Right ventricle myocardium inferior (tissue), 1 donor: ENCODE measurements at regions not wholly inside any gene's neighbourhood (a gene's known extent, or its start where the extent isn't known, plus 50 kb on each side); places are given as distances from the start of the nearest gene placed in this dataset.
A peak's percentile ranks its signal among the peaks of the same experiment; 100 is the strongest.

ENCODE experiments used
- ATAC-seq: fragments of 200-7000 bp; cut with Tn5 transposase; one replicate; pipeline ENCODE4 v1.9.1; 2020; ENCODE audit warnings: mild to moderate bottlenecking, moderate library complexity
- DNase-seq: peaks from one replicate; pipeline ENCODE4 v3.0.0; 2021; ENCODE audit errors: missing footprints
- intact Hi-C: fragments of 100-400 bp; cut with DNase I; formaldehyde crosslinking; loops from one replicate; pipeline ENCODE4 v1.11.0; 2022
- donor health status: DM: no; HTN: yes; CAD: no; lungs with severe emphysema.

DNA sequence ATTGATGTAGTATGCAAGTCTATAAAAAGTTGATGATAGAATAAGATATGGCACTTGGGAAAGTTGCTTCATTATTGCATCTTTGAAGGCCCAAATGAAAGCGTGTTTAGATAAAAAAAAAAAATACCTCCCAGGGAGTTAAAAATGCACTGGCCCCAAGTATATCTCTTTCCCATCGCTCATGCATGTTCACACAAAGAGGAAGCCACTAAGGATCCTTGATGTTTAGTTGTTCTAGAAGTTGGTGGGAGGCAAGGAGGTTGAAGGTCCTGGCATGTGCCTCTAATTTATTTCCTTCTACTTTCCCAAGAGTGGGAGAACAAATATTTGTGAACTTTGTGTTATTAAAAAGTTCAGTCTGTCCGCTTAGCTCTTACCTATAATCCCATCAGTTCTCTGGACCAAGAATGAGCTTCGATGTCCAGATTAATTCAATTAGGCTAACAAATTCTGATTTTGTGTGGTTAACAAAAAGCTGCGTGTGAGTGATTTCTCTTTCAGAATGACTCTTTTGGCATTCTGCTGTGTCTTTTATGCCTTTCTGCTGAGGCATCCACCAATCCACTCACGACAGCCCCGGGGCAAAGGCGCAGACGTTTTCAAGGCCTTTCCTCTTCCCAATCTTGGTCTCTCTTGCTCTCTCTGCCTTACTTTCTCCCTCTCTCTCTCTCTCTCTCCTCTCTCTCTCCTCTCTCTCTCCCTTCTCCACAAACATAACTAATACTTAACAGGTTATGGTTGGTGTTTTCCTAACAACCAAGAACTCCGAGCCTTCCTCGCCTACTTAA lies 135.1 kb upstream of the ERCC6L2 start:
- intact Hi-C loops: no loop called here
- DNase-seq (no peak), ATAC-seq (no peak)

DNA sequence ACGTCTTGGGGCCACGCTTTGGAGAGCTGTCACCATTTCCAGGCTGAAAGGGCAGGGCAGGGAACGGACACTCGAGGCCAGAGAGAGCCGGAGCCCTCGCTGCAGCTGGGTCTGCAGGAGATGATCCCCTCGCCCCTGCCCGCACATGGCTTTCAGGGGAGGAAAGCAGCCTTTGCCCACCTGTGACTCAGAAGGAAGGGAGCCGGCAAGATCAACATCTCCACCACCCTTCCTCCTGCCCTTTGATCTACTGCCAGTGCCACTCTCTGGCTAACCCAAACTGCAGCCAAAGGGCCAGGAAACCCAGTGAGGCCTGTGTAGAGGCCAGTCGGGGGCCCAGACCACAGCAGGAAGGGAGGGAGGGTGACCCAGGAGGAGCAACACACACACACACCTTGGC lies 137.1 kb upstream of the ERCC6L2 start:
- intact Hi-C loops: no loop called here
- ATAC-seq: no peak
- no peak for DNase-seq

DNA sequence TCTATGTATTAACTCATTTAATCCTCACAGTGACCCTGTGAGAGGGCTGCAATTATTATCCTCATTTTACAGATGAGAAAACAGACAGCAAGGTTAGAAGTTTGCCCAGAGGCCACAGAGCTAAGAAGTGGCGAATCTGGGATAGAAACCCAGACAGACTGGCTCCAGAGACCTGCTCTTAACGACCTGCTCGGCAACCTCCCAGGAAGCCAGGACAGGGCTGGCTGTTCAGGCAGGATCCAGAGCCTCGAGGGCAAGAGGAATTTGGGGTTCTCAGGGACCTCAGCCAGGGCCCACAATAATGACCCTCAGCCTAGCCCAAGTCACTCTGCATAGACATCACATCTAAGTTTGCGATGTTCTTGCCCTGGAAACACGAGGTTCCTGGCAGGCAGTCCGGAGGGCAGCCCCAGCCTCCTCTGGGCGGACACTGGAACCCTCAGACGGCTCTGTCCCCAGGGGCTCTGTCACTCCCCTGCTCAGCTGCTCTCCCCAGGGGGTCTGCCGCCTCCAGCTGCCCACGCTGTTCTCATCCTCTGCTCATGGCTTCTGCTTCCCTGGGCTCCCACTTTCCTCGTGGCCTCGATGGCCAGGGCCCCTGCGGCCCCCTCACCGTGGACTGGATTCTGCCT lies 138.5 kb upstream of the ERCC6L2 start:
- ATAC-seq (no peak), DNase-seq (no peak)
- intact Hi-C loops: no loop called here

DNA sequence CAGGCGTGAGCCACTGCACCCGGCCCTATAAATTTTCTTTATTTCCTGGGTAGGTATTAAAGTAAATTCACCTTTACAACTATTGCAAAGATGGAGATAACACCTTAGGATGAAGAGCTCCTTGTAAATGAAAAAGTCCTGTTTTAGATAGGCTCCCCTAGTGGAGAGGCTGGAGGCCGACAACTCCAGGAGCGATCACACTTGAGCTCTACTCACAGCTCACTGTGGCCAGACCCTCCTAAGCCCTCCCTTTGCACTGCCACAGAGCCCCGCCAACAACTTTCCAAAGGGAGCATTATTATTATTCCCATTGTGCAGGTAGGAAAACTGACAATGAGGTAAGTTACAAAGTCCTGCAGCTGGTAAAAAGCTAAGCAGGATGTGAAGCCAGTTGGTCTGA lies 139.1 kb upstream of the ERCC6L2 start:
- no peak for ATAC-seq
- no peak for DNase-seq
- intact Hi-C loops: no loop called here

DNA sequence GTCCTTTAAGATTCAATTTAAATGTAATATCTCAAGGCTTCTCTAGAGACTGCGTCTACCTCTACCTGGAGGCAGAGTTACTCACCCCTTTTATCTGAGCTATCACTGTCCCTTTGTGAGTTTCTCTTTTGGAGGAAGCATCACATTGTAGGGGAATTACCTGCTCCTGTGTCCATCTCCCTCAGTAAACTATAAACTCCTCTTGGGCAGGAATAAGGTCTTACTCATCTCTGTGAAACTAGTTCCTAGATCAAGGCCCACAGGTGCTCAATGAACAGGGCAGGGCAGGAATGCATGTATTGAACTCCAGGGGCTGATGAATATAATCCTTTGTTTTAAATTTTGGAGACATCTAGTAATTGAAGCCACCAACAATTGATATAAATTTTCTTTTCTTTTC lies 139.8 kb upstream of the ERCC6L2 start:
- intact Hi-C loops: no loop called here
- ATAC-seq (no peak), DNase-seq (no peak)

DNA sequence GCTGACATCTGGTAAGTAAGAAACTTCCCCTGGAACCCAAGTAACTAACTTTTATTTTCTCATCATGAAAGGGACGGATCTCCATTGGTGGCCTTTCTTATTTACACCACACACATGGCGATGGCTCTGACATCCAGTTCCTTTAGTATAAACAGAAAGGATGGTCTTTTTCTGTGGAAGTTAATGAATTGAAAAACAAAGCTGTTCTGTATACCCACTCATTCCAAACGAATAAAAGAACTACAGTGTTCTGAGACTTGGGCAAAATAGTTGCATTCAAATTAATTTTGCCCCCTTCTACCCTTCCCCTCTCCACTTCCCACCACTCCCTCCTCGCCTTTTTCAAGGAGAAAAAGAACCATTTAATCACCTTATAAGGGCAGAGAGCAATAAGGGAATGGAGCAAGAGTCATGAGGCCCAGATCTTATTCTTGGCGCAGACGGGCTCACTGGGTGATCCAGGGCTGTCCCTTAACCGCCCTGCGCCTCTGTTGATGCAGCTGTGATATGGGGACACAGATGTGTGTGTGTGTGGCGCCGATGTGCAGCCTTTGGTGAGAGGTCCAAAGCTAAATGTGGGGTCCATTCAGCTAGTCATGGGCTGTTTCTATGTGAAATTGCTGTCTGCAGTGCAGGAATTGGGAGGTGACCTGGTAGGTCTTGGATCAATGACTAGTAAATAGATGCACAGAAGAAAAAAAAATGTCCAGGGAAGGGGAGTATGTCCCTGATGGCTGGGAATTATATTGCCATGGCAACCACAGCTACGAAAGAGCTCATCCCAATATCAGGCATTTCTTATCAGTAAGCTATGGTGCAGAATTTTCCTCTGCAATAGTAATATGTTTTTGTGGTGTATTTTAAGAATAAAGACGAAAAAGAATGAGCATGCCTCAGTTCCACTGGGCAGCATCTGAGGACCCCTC lies 141.5 kb upstream of the ERCC6L2 start:
- ATAC-seq (no peak), DNase-seq (no peak)
- intact Hi-C loops: no loop called here

DNA sequence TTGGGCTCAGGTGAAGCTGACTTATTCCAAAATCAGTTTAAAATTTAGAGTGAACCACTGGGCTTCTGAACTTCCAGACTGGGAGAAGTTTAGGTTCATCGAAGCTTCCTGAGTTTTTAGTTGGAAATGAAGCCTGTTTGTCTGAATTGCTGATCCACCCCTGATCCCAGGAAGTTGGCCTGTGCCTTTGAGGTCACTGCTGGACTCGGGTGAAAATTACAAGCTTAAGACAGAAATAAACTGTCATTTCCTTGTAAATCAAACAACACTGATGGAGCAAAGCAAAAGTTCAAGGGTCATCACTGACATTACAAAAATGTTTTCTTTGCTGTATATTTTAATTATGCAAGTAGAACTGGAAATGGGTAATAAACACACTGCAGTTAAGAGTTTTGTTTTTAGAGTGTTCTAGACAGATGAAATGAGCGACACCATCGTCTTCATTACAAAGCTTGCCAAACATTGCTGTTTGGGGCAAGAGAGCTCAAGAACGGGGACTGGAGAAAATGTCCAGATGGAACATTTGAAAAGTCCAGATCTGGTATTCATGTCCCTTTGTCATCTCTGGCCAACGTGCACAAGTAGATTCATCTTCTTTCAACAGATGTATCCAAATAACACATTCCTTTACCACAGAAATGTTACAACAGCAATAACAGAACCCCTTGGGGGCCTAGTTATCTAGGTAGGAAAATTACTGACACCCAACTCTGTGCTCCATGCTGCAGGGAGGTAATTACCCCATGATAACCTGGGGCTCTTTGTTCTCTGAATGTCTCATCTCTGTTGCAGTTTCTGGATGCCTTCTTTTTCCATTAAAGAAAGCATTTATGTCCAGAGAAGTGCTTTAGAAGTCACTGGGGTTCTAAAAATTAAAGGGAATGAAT lies 142.4 kb upstream of the ERCC6L2 start:
- no peak for ATAC-seq
- no peak for DNase-seq
- intact Hi-C loops: no loop called here

DNA sequence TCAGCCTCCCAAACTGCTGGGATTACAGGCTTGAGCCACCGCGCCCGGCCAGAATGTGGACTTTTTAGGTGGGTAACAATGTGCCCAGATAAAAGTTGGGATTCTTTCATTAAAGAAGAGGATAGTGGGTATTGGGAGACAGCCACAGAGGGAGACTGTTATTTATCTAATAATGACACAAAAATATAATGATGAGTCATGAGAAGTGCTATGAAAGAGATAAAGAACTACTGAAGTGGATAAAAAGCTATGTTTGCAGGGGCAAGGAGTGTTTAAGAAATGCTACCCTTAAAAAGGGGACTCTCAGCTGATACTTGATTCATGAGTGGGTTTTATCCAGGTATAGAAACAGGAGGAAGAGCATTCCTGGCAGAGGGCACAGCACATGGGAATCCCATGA lies 143.6 kb upstream of the ERCC6L2 start:
- DNase-seq (no peak), ATAC-seq (no peak)
- intact Hi-C loops: no loop called here

DNA sequence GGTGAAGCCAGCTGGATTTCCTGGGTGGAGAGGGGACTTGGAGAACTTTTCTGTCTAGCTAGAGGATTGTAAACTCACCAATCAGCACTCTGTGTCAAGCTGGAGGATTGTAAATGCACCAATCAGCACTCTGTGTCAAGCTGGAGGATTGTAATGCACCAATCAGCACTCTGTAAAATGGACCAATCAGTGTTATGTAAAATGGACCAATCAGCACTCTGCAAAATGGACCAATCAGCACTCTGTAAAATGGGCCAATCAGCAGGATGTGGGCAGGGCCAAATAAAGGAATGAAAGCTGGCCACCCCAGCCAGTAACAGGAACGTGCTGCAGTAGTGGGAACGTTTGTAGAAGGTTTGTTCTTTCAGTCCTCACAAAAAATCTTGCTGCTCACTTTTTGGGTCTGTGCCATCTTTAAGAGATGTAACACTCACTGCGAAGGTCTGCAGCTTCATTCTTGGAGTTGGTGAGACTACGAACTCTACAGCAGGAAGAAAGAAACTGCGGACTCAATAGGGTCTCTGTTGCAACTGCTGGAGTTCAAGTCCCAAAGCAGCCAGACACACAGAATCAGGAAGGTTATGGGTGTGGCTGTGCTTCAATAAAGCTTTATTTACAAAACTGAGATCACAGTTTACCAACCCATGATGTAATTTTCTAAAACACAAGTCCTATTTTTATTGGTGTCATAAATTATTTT lies 145.7 kb upstream of the ERCC6L2 start:
- no peak for ATAC-seq
- DNase-seq: no peak
- intact Hi-C loops: loop anchor here (10.0 kb wide), 1 partner anchor 335 kb away; no protein-coding TSS in a partner anchor

DNA sequence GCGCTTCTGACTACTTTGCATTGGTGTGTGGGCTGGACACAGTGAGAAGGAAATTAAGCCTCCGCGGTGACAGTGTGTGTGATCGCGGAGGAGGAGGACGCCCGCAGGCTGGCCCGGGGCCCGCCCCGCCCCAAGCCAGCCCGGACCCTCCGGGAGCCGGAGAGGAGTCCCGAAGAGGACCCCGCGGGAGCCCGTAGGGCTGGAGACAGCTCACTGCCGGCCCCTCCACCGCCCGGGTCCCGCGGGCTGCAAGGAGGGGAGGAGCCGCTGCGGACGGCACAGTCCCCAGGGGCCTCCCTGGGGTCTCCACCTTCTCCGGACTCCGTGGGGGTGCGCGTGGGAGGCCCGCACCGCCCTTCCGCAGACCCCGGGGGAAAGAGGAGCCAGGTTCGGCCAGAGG lies 146.4 kb upstream of the ERCC6L2 start:
- DNase-seq (no peak), ATAC-seq (no peak)
- intact Hi-C loops: loop anchor here (10.0 kb wide), 1 partner anchor 336 kb away; no protein-coding TSS in a partner anchor

DNA sequence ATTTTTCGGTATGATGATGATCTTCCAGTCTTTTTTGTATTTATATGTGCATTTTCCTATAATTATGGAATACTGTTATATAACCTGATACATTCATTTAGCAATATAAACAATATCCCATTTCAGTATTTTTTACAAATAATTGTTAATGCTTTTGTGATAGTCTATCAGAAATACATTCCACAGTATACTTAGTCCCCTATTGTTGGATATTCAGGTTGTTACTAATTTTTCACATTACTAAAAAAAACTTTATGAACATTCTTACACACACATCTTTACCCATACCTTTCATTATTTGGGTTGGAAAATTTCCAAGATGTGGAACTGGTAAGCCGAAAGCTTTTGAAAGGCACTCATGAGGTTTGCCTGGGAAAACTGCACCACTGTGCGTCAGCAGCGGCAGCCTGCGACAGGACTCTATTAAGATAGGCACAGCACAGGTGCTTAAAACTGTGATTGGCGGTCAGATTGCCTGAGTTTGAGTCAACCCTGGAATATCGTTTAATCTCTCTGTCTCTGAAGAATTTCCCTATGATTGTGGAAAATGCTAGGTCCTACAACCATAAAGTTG lies 147.5 kb upstream of the ERCC6L2 start:
- intact Hi-C loops: loop anchor here (10.0 kb wide), 1 partner anchor 337 kb away; no protein-coding TSS in a partner anchor
- DNase-seq (no peak), ATAC-seq (no peak)

DNA sequence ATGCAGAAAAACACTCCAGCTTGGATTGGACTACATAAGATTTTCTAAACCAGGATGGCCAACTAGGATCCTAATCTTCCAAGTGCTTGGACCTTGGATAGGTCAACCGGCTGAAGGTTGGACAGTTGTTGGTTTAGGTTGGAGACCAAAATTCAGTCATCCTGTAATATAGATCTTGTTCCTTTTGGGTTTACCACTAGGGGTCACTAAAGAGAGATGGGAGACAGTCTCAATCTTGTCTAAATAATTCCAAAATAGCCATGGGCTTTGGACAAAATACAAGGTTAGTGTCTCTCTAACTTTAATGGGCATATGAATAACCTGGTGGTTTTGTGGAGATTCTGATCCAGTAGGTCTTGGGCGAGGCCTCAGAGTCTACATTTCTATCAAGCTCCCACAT lies 148.7 kb upstream of the ERCC6L2 start:
- DNase-seq: no peak
- intact Hi-C loops: loop anchor here (10.0 kb wide), 1 partner anchor 338 kb away; no protein-coding TSS in a partner anchor
- peak; percentile 44 for ATAC-seq

DNA sequence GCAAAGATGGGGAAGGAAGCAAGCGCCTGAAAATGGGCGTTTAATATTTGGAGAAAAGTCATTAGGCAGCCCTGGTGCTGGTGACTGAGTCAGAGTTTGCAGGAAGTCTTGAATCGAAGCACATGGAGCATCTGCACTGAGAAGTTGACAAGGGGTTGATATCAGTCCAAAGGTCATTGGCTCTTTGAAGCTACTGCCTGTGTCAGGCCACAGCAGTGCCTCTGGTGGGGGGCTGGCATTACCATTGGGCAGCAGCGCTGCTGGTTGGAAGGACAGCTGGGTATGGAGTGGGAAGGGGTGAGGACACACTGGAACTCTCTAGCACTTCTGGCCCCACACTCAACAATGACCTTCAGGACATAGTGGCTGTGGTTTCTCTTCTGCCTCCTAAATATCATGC lies 150.4 kb upstream of the ERCC6L2 start:
- ATAC-seq (no peak), DNase-seq (no peak)
- intact Hi-C loops: loop anchor here (2.0 to 10.0 kb wide), 2 partner anchors 340 to 494 kb away; no protein-coding TSS in a partner anchor

DNA sequence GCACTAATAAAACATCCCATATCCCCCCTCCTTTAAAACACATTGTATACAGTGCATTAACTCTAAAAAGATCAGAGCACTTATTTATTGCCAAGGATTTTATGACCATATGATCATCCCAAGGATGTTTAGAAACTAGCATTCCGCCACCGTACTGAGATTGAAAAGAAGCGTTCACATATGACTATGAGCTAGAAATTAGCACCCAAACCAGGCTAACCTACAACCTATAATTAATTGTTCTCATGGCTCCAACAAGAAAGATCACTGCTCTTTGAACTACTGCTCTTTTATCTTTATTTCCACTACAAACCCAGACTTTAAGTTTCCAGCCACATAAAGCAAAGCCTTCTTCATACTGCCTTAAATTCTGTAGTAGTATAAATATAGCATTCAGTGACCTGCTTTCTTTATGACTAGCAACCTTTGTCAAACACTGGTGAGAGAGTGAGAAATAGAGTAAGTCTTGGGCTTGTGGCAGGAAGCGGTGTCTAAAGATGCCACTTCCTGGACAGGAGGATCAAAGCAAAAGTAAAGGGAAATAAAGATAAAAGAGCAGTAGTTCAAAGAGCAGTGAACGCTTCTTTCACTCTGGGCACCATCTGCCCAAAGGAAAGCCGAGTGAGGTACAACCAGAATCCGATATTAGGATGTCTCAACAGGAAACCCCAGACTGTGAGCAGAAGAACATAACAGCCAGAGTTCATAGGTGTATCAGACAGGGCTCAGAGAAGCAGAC lies 151.1 kb upstream of the ERCC6L2 start:
- no peak for ATAC-seq

DNA sequence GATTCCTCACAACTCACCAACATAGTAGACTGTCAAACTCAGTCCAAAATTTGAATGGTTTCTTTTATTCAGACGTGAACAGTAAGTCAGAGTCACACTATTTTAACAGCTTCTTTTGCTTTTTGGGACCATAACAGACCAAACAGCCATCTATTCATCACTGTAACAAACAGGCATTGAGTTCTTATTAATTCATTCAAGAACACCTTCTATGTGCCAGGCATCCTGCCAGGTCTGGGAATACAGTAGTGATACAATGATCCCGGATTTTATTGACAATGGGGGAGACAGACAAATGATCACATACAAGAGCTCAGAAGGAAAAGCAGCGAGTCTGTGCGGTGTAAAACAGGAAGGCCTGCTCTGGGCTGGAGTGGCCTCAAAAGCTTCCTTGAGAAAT lies 153.3 kb upstream of the ERCC6L2 start:
- DNase-seq (no peak), ATAC-seq (no peak)
- intact Hi-C loops: loop anchor here (10.0 kb wide), 1 partner anchor 343 kb away; no protein-coding TSS in a partner anchor

More for the DNA sequence above, 151.1 kb upstream of the ERCC6L2 start:
- DNase-seq: no peak
- intact Hi-C loops: loop anchor here (2.0 to 10.0 kb wide), 2 partner anchors 340 to 494 kb away; no protein-coding TSS in a partner anchor

DNA sequence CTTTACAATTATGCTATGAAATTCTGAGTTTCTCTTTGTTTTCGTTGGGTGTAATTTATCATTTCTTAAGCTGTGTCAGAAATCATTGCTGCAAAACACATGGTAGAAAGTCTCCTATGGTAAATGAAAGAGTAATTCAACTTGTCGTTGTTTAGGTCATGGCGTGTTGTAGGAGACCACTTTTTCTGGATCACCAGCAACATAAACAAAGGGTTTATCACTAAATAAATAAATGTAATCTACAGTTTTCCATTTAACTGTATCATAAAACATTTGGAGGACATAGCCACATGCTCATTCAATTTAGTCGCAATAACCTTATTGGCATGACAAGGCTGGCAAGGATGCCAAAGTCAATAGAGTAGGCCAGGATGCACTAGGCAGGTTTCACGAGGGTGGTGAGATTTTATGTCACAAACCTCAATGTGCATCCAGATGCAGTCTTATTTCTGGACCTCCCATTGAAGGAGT lies 154.4 kb upstream of the ERCC6L2 start:
- intact Hi-C loops: loop anchor here (10.0 kb wide), 1 partner anchor 344 kb away; no protein-coding TSS in a partner anchor
- DNase-seq (no peak), ATAC-seq (no peak)
